ENCODE measurements at regions not wholly inside any gene's neighbourhood (a gene's known extent, or its start where the extent isn't known, plus 50 kb on each side); places are given as distances from the start of the nearest gene placed in this dataset.

DNA sequence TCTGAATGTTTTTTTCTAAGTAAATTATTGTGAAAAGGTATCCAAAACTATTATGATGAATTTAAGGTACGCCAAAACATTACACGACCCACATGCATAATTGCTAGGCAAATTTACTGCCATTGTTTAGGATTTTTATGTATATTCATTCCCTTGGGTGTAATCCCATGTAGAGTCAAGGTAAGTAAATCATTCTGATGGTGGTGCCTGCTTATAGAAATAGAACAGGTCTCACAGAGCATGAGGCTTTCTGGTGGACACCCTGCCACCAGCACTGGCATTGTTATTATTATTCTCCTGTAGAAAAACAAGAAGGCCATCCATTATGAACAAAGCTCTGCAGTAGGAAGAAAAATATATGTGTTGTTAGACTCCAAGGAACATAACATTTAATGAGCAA lies 111.7 kb upstream of the ZNF804B start:
- no peaks in the 10 kb centered on the region for H3K27me3 ChIP-seq (replicated peaks; ENCODE audit: control insufficient read depth, insufficient read depth, low read length)
- Mint-ChIP-seq H3K9me3 (ENCODE audit: unreplicated experiment) (peaks cover 9% of the 10 kb centered on the region), H3K4me3 (ENCODE audit: unreplicated experiment) (no peak overlapping the region), H3K4me1 (ENCODE audit: low read depth, unreplicated experiment) (no peaks in the 10 kb centered on the region), H3K27me3 (ENCODE audit: insufficient read depth, unreplicated experiment) (no peaks in the 10 kb centered on the region), H3K27ac (ENCODE audit: unreplicated experiment) (no peak overlapping the region), H3K36me3 (ENCODE audit: insufficient read depth, unreplicated experiment) (no peaks in the 10 kb centered on the region)
- no peak overlapping the region for H3K4me3 ChIP-seq (ENCODE audit: low read depth, low read length)
- H3K9me3 ChIP-seq, result peaks cover 7% of the 10 kb centered on the region; the same call in 1 of the 2 replicates
- no peaks in the 10 kb centered on the region for H3K4me1 ChIP-seq
- BruUV-seq (replicated peaks), result no TSS peak
- ChIA-PET POLR2A (no interaction called here), CTCF (no interaction called here)
- intact Hi-C loops (cut with micrococcal nuclease; ENCODE audit: unreplicated experiment), result no loop called here
- no peak for DNase-seq
- H3K36me3 ChIP-seq (ENCODE audit: control insufficient read depth, insufficient read depth, low read length), result no peaks in the 10 kb centered on the region
- TF ChIP-seq, protein P1, sequence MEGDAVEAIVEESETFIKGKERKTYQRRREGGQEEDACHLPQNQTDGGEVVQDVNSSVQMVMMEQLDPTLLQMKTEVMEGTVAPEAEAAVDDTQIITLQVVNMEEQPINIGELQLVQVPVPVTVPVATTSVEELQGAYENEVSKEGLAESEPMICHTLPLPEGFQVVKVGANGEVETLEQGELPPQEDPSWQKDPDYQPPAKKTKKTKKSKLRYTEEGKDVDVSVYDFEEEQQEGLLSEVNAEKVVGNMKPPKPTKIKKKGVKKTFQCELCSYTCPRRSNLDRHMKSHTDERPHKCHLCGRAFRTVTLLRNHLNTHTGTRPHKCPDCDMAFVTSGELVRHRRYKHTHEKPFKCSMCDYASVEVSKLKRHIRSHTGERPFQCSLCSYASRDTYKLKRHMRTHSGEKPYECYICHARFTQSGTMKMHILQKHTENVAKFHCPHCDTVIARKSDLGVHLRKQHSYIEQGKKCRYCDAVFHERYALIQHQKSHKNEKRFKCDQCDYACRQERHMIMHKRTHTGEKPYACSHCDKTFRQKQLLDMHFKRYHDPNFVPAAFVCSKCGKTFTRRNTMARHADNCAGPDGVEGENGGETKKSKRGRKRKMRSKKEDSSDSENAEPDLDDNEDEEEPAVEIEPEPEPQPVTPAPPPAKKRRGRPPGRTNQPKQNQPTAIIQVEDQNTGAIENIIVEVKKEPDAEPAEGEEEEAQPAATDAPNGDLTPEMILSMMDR (IDR thresholded peaks at IDR 0.05; ENCODE audit: insufficient read depth in 1 of 2, low read depth in 1 of 2, low read length in 1 of 2, severe bottlenecking in 1 of 2, unreplicated experiment in 1 of 2), result no peak

DNA sequence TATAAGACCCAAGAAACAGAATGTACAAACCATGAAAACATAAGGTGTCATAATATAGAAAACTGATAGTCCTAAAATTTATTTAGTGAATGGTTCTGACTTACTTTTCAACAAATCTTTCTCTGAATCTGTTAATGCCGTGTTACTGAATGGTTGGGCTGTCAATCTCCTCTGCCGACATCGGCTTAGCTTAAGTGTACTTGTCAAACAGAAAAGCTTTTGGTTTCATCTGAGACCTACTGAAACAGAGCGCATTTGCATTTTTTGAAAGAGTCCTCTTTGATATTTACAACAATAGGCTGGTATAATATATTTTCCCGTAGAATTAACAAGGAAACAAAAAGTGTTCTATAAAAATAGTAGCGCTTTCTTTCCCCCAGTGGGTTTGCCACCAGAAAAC lies 120.9 kb upstream of the ZNF804B start:
- H3K9me3 ChIP-seq, result no peaks in the 10 kb centered on the region
- TF ChIP-seq, protein P1 (IDR thresholded peaks at IDR 0.05; ENCODE audit: insufficient read depth in 1 of 2, low read depth in 1 of 2, low read length in 1 of 2, severe bottlenecking in 1 of 2, unreplicated experiment in 1 of 2), result no peak
- Mint-ChIP-seq H3K4me1 (ENCODE audit: low read depth, unreplicated experiment) (no peaks in the 10 kb centered on the region), H3K27ac (ENCODE audit: unreplicated experiment) (no peak overlapping the region), H3K4me3 (ENCODE audit: unreplicated experiment) (no peak overlapping the region), H3K36me3 (ENCODE audit: insufficient read depth, unreplicated experiment) (no peaks in the 10 kb centered on the region), H3K27me3 (ENCODE audit: insufficient read depth, unreplicated experiment) (no peaks in the 10 kb centered on the region), H3K9me3 (ENCODE audit: unreplicated experiment) (no peaks in the 10 kb centered on the region)
- ChIA-PET CTCF (no interaction called here), POLR2A (no interaction called here)
- no peak for DNase-seq
- no peak overlapping the region for H3K4me3 ChIP-seq (ENCODE audit: low read depth, low read length)
- intact Hi-C loops (cut with micrococcal nuclease; ENCODE audit: unreplicated experiment), result no loop called here
- no peaks in the 10 kb centered on the region for H3K36me3 ChIP-seq (ENCODE audit: control insufficient read depth, insufficient read depth, low read length)
- BruUV-seq (replicated peaks), result no TSS peak
- no peaks in the 10 kb centered on the region for H3K4me1 ChIP-seq
- no peaks in the 10 kb centered on the region for H3K27me3 ChIP-seq (replicated peaks; ENCODE audit: control insufficient read depth, insufficient read depth, low read length)

DNA sequence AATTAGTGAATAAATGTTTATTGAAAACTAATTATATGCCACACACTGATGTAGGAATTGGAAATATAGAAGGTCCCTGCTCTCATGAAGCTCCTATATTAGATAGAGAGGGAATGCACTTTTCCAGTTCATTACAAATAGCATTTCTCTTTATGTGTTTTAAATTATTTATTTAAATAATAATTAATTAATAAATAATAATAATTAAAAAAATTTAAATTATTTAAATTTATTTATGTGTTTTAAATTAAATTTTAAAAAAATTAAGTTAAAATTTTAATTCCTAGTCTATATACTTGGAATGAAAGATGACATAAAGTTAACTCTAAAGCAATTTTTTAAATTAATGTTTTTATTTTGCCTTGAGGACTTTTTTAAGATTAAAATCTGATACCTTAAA lies 121.7 kb upstream of the ZNF804B start:
- POLR2A ChIA-PET, result no interaction called here
- no peaks in the 10 kb centered on the region for H3K9me3 Mint-ChIP-seq (ENCODE audit: unreplicated experiment)
- no peak overlapping the region for H3K27ac Mint-ChIP-seq (ENCODE audit: unreplicated experiment)
- H3K4me3 Mint-ChIP-seq (ENCODE audit: unreplicated experiment), result no peak overlapping the region
- no peaks in the 10 kb centered on the region for H3K36me3 ChIP-seq (ENCODE audit: control insufficient read depth, insufficient read depth, low read length)
- intact Hi-C loops (cut with micrococcal nuclease; ENCODE audit: unreplicated experiment), result no loop called here
- no peaks in the 10 kb centered on the region for H3K4me1 ChIP-seq
- no peaks in the 10 kb centered on the region for H3K27me3 Mint-ChIP-seq (ENCODE audit: insufficient read depth, unreplicated experiment)
- H3K9me3 ChIP-seq, result no peaks in the 10 kb centered on the region
- H3K27me3 ChIP-seq (replicated peaks; ENCODE audit: control insufficient read depth, insufficient read depth, low read length), result no peaks in the 10 kb centered on the region
- H3K4me1 Mint-ChIP-seq (ENCODE audit: low read depth, unreplicated experiment), result no peaks in the 10 kb centered on the region
- no TSS peak for BruUV-seq (replicated peaks)
- CTCF ChIA-PET, result no interaction called here
- TF ChIP-seq, protein P1 (IDR thresholded peaks at IDR 0.05; ENCODE audit: insufficient read depth in 1 of 2, low read depth in 1 of 2, low read length in 1 of 2, severe bottlenecking in 1 of 2, unreplicated experiment in 1 of 2), result no peak
- H3K36me3 Mint-ChIP-seq (ENCODE audit: insufficient read depth, unreplicated experiment), result no peaks in the 10 kb centered on the region
- no peak overlapping the region for H3K4me3 ChIP-seq (ENCODE audit: low read depth, low read length)
- DNase-seq, result no peak
